SK-N-SH (cell line): ENCODE measurements at regions not wholly inside any gene's neighbourhood (a gene's known extent, or its start where the extent isn't known, plus 50 kb on each side); places are given as distances from the start of the nearest gene placed in this dataset.

Experiments used
- CTCF ChIA-PET: fragments of 300-600, 350-600 bp; formaldehyde crosslinking; extraction: SDS; loops from one replicate; lab custom pipeline; 2021; lab: Yijun Ruan, JAX
- POLR2A ChIA-PET: fragments of 350-600 bp; sonication (Branson Sonifier 250); formaldehyde crosslinking; extraction: SDS; loops from one replicate; lab custom pipeline; 2020; ENCODE audit warnings: antibody characterized with exemption, inconsistent platforms; lab: Yijun Ruan, JAX
- DNase-seq: peaks from one replicate; pipeline ENCODE4 v3.0.0; 2012
- H2AFZ ChIP-seq: fragments of 200-600 bp; sonication (generic); 2 replicates; pipeline ENCODE4 v1.8.1; 2016; ENCODE audit warnings: antibody characterized with exemption, mild to moderate bottlenecking, low read depth
- H3F3A ChIP-seq: fragments of 200-600 bp; sonication (generic); replicated peaks from 2 replicates; pipeline ENCODE3; 2016; ENCODE audit warnings: antibody characterized with exemption, mild to moderate bottlenecking; ENCODE audit not compliant: insufficient read depth
- H3K27ac ChIP-seq, 2 experiments: fragments of 200-500 bp in 1 of 2; fragments of 200-600 bp in 1 of 2; sonication (Bioruptor generic) in 1 of 2; sonication (generic), shearing (Covaris generic) in 1 of 2; 2 replicates each; pipeline versions ENCODE4 v1.5.1 to v1.6.1; 2014 to 2016; ENCODE audit warnings: low read depth in 2 of 2, inconsistent platforms in 1 of 2, low read length in 1 of 2, mild to moderate bottlenecking in 1 of 2, mixed read lengths in 1 of 2
- H3K27me3 ChIP-seq: fragments of 200-600 bp; sonication (generic), shearing (Covaris generic); 2 replicates; pipeline ENCODE4 v1.6.1; 2016; ENCODE audit warnings: mixed run types; ENCODE audit not compliant: insufficient read depth
- H3K36me3 ChIP-seq, 2 experiments: fragments of 200-500 bp in 1 of 2; fragments of 200-600 bp in 1 of 2; sonication (Bioruptor generic) in 1 of 2; sonication (generic) in 1 of 2; replicated peaks in 1 of 2; 2 replicates each; pipeline versions ENCODE3 to v1.5.1; 2014 to 2016; ENCODE audit warnings: low read length in 1 of 2, mild to moderate bottlenecking in 1 of 2; ENCODE audit not compliant: insufficient read depth in 2 of 2, control insufficient read depth in 1 of 2
- H3K4me1 ChIP-seq, 2 experiments: fragments of 200-500 bp in 1 of 2; fragments of 200-600 bp in 1 of 2; sonication (Bioruptor generic) in 1 of 2; sonication (generic), shearing (Covaris generic) in 1 of 2; 2 replicates each; pipeline versions ENCODE4 v1.5.1 to v1.6.1; 2014 to 2016; ENCODE audit warnings: low read depth in 1 of 2, low read length in 1 of 2, mixed run types in 1 of 2; ENCODE audit not compliant: insufficient read depth in 2 of 2, control insufficient read depth in 1 of 2
- H3K4me2 ChIP-seq: fragments of 200-600 bp; sonication (generic), shearing (Covaris generic); 2 replicates; pipeline ENCODE4 v1.6.1; 2017; ENCODE audit warnings: mixed run types
- H3K4me3 ChIP-seq, 2 experiments: fragments of 200-500 bp in 1 of 2; fragments of 200-600 bp in 1 of 2; sonication (Bioruptor generic) in 1 of 2; sonication (generic), shearing (Covaris generic) in 1 of 2; 2 replicates each; pipeline versions ENCODE4 v1.5.1 to v1.8.1; 2014 to 2016; ENCODE audit warnings: low read depth in 2 of 2, inconsistent platforms in 1 of 2, low read length in 1 of 2, mild to moderate bottlenecking in 1 of 2, mixed read lengths in 1 of 2, moderate library complexity in 1 of 2
- H3K79me2 ChIP-seq: fragments of 200-600 bp; sonication (generic); 2 replicates; pipeline ENCODE4 v1.8.1; 2017; ENCODE audit warnings: mild to moderate bottlenecking; ENCODE audit not compliant: insufficient read depth
- H3K9ac ChIP-seq: fragments of 200-600 bp; sonication (generic); 2 replicates; pipeline ENCODE4 v1.6.1; 2017; ENCODE audit warnings: mixed run types
- H3K9me2 ChIP-seq: fragments of 200-600 bp; sonication (generic); 2 replicates; pipeline ENCODE4 v1.6.1; 2017; ENCODE audit warnings: mixed run types
- H3K9me3 ChIP-seq: fragments of 200-600 bp; sonication (generic); 2 replicates; pipeline ENCODE4 v1.6.1; 2017; ENCODE audit warnings: mixed run types, mild to moderate bottlenecking, moderate library complexity
- H4K20me1 ChIP-seq: fragments of 200-600 bp; sonication (generic); 2 replicates; pipeline ENCODE4 v1.6.1; 2017; ENCODE audit warnings: mild to moderate bottlenecking, mixed run types; ENCODE audit not compliant: insufficient read depth
- CHD2 ChIP-seq: fragments of 150-350 bp; IDR thresholded peaks from 2 replicates; pipeline ENCODE4 v1.6.1; 2018; ENCODE audit warnings: low read length; ENCODE audit not compliant: partially characterized antibody
- EP300 ChIP-seq, 2 experiments: IDR thresholded peaks; 2 replicates each; pipeline versions ENCODE4 v1.4.0 to v1.6.1; 2012; ENCODE audit warnings: borderline replicate concordance in 1 of 2, low read depth in 1 of 2, low read length in 1 of 2
- EZH2phosphoT487 ChIP-seq: fragments of 200-600 bp; sonication (generic); IDR thresholded peaks from 2 replicates; pipeline ENCODE4 v1.6.1; 2017; ENCODE audit warnings: low read depth, mixed run types, mild to moderate bottlenecking, antibody characterized with exemption, moderate library complexity, borderline replicate concordance
- FOXM1 ChIP-seq: IDR thresholded peaks from 2 replicates; pipeline ENCODE4 v1.4.0; 2012; ENCODE audit warnings: low read depth, mild to moderate bottlenecking
- JUND ChIP-seq: IDR thresholded peaks from 2 replicates; pipeline ENCODE4 v1.4.0; 2012
- MEF2A ChIP-seq: IDR thresholded peaks from 2 replicates; pipeline ENCODE4 v1.4.0; 2012; ENCODE audit warnings: low read depth, borderline replicate concordance
- POLR2AphosphoS5 ChIP-seq: IDR thresholded peaks from 2 replicates; pipeline ENCODE4 v1.6.1; 2012; ENCODE audit warnings: low read depth, low read length
- RAD21 ChIP-seq: IDR thresholded peaks from 2 replicates; pipeline ENCODE4 v1.6.1; 2012; ENCODE audit warnings: mild to moderate bottlenecking, low read length
- RFX5 ChIP-seq: IDR thresholded peaks from 2 replicates; pipeline ENCODE4 v1.6.1; 2012; ENCODE audit warnings: mild to moderate bottlenecking, improper control_type of control experiment, low read length
- RXRA ChIP-seq: IDR thresholded peaks from 2 replicates; pipeline ENCODE4 v1.4.0; 2012; ENCODE audit warnings: low read depth, mild to moderate bottlenecking, borderline replicate concordance
- SMC3 ChIP-seq: IDR thresholded peaks from 2 replicates; pipeline ENCODE4 v1.6.1; 2012; ENCODE audit warnings: low read depth, low read length, improper control_type of control experiment
- TAF1 ChIP-seq: IDR thresholded peaks from 2 replicates; pipeline ENCODE4 v1.6.1; 2012; ENCODE audit warnings: low read depth, mild to moderate bottlenecking, low read length, moderate library complexity, borderline replicate concordance
- WGBS: methylation state at CpG from one replicate; pipeline ENCODE4 v1.1.6; 2017; ENCODE audit warnings: low lambda C conversion rate; 5-methylcytosine and 5-hydroxymethylcytosine counted together
- TF ChIP-seq, protein P1 (sequence below): fragments of 150-350 bp; IDR thresholded peaks from 2 replicates; pipeline ENCODE4 v1.6.1; 2016; ENCODE audit warnings: mild to moderate bottlenecking, low read depth, low read length
- TF ChIP-seq, protein P2 (sequence below): fragments of 150-350 bp; IDR thresholded peaks from 2 replicates; pipeline ENCODE4 v1.6.1; 2017; ENCODE audit warnings: antibody characterized with exemption, low read length, low read depth, borderline replicate concordance
- TF ChIP-seq, protein P3 (sequence below): IDR thresholded peaks from 2 replicates; pipeline ENCODE4 v1.4.0; 2012; ENCODE audit warnings: low read depth
- TF ChIP-seq, protein P4 (sequence below): fragments of 200-600 bp; sonication (generic); IDR thresholded peaks from 2 replicates; pipeline ENCODE4 v1.6.1; 2017; ENCODE audit warnings: antibody characterized with exemption, mild to moderate bottlenecking, moderate library complexity
- TF ChIP-seq, protein P5 (sequence below): IDR thresholded peaks from 2 replicates; pipeline ENCODE4; 2012
- TF ChIP-seq, protein P6 (sequence below): IDR thresholded peaks from 2 replicates; pipeline ENCODE4 v1.6.1; 2012; ENCODE audit warnings: mild to moderate bottlenecking, low read depth, low read length, moderate library complexity

- Histone ChIP-seq H3K9me3 (peaks cover 13% of the 10 kb centered on the region; the same call in 1 of the 2 replicates), H2AFZ (no peak overlapping the region), H3K4me3 (no peak overlapping the region), H3K4me2 (no peak overlapping the region), H3K9me2 (no peaks in the 10 kb centered on the region), H3F3A (no peaks in the 10 kb centered on the region), H3K9ac (no peak overlapping the region), H3K79me2 (no peaks in the 10 kb centered on the region), H3K27ac (no peak overlapping the region), H4K20me1 (no peaks in the 10 kb centered on the region), H3K27me3 (no peaks in the 10 kb centered on the region), H3K4me1 (peaks cover 0 to 3% of the 10 kb centered on the region in 2 experiments; a peak in 1 of 4 replicates), H3K36me3 (no peaks in the 10 kb centered on the region)
- CTCF ChIA-PET = interaction anchor here (1.0 to 1.6 kb wide), 3 partner anchors 10 to 137 kb away, joined by 3 to 5 read pairs (median 4); no protein-coding TSS in a partner anchor
- 93% methylated on average over 4 of the region's 4 CpGs for WGBS
- POLR2A ChIA-PET = no interaction called here
- DNase-seq = no peak
- TF ChIP-seq EZH2phosphoT487 (no peak), RAD21 (no peak), POLR2AphosphoS5 (no peak), FOXM1 (no peak), CHD2 (no peak), MEF2A (no peak), SMC3 (no peak), JUND (no peak), RFX5 (no peak)
- TF ChIP-seq, protein P1, sequence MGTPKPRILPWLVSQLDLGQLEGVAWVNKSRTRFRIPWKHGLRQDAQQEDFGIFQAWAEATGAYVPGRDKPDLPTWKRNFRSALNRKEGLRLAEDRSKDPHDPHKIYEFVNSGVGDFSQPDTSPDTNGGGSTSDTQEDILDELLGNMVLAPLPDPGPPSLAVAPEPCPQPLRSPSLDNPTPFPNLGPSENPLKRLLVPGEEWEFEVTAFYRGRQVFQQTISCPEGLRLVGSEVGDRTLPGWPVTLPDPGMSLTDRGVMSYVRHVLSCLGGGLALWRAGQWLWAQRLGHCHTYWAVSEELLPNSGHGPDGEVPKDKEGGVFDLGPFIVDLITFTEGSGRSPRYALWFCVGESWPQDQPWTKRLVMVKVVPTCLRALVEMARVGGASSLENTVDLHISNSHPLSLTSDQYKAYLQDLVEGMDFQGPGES = no peak
- TF ChIP-seq, protein P2, sequence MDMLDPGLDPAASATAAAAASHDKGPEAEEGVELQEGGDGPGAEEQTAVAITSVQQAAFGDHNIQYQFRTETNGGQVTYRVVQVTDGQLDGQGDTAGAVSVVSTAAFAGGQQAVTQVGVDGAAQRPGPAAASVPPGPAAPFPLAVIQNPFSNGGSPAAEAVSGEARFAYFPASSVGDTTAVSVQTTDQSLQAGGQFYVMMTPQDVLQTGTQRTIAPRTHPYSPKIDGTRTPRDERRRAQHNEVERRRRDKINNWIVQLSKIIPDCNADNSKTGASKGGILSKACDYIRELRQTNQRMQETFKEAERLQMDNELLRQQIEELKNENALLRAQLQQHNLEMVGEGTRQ = no peak
- TF ChIP-seq, protein P3, sequence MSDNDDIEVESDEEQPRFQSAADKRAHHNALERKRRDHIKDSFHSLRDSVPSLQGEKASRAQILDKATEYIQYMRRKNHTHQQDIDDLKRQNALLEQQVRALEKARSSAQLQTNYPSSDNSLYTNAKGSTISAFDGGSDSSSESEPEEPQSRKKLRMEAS = no peak
- TF ChIP-seq, protein P4, sequence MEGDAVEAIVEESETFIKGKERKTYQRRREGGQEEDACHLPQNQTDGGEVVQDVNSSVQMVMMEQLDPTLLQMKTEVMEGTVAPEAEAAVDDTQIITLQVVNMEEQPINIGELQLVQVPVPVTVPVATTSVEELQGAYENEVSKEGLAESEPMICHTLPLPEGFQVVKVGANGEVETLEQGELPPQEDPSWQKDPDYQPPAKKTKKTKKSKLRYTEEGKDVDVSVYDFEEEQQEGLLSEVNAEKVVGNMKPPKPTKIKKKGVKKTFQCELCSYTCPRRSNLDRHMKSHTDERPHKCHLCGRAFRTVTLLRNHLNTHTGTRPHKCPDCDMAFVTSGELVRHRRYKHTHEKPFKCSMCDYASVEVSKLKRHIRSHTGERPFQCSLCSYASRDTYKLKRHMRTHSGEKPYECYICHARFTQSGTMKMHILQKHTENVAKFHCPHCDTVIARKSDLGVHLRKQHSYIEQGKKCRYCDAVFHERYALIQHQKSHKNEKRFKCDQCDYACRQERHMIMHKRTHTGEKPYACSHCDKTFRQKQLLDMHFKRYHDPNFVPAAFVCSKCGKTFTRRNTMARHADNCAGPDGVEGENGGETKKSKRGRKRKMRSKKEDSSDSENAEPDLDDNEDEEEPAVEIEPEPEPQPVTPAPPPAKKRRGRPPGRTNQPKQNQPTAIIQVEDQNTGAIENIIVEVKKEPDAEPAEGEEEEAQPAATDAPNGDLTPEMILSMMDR = no peak
These were observed 62.0 kb upstream of the ST3GAL5 start for GRCh38 chr2:85950743-85951142.

DNA sequence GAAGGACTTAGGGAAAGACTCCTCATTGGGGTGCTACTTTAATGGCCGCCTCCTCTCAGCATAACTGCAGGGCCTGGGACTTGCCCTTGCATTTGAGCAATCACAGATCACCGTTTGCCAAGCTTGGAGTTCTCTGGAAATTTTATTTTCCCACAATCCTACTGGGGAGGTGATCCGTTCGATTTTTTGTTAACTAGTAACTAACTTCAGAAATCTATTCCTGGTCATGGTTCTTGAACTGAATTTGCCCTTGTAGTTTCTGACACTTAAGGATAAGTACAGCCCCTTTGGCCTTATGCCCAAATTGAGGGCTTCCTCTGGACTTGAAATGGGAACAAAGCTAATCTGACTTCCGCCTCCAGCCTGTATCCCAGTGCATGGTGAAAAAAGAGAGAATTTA lies 60.5 kb upstream of the ST3GAL5 start:
- POLR2A ChIA-PET = no interaction called here
- no peaks in the 10 kb centered on the region for H3K27me3 ChIP-seq
- H2AFZ ChIP-seq = no peak overlapping the region
- no peaks in the 10 kb centered on the region for H3F3A ChIP-seq
- no peaks in the 10 kb centered on the region for H3K79me2 ChIP-seq
- H3K9me3 ChIP-seq = peaks cover 13% of the 10 kb centered on the region; the same call in 1 of the 2 replicates
- H3K9me2 ChIP-seq = no peaks in the 10 kb centered on the region
- H4K20me1 ChIP-seq = no peaks in the 10 kb centered on the region
- no peak overlapping the region for H3K27ac ChIP-seq
- CTCF ChIA-PET = interaction anchor here (1.0 to 1.6 kb wide), 3 partner anchors 60 to 135 kb away, joined by 4 read pairs; no protein-coding TSS in a partner anchor
- WGBS = 68% methylated on average over 5 of the region's 5 CpGs
- no peak for DNase-seq
- H3K4me2 ChIP-seq = no peak overlapping the region
- H3K4me3 ChIP-seq = no peak overlapping the region
- no peaks in the 10 kb centered on the region for H3K36me3 ChIP-seq
- no peak overlapping the region for H3K9ac ChIP-seq
- peaks cover 0 to 3% of the 10 kb centered on the region in 2 experiments; a peak in 1 of 4 replicates for H3K4me1 ChIP-seq
- TF ChIP-seq, protein P5, sequence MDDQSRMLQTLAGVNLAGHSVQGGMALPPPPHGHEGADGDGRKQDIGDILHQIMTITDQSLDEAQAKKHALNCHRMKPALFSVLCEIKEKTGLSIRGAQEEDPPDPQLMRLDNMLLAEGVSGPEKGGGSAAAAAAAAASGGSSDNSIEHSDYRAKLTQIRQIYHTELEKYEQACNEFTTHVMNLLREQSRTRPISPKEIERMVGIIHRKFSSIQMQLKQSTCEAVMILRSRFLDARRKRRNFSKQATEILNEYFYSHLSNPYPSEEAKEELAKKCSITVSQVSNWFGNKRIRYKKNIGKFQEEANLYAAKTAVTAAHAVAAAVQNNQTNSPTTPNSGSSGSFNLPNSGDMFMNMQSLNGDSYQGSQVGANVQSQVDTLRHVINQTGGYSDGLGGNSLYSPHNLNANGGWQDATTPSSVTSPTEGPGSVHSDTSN = no peak
- TF ChIP-seq TAF1 (no peak), FOXM1 (no peak), RAD21 (no peak), JUND (no peak), EP300 (IDR thresholded peaks at IDR 0.05; ENCODE audit: borderline replicate concordance in 1 of 2, low read depth in 1 of 2, low read length in 1 of 2) (no peak), RXRA (no peak)
- TF ChIP-seq, protein P6, sequence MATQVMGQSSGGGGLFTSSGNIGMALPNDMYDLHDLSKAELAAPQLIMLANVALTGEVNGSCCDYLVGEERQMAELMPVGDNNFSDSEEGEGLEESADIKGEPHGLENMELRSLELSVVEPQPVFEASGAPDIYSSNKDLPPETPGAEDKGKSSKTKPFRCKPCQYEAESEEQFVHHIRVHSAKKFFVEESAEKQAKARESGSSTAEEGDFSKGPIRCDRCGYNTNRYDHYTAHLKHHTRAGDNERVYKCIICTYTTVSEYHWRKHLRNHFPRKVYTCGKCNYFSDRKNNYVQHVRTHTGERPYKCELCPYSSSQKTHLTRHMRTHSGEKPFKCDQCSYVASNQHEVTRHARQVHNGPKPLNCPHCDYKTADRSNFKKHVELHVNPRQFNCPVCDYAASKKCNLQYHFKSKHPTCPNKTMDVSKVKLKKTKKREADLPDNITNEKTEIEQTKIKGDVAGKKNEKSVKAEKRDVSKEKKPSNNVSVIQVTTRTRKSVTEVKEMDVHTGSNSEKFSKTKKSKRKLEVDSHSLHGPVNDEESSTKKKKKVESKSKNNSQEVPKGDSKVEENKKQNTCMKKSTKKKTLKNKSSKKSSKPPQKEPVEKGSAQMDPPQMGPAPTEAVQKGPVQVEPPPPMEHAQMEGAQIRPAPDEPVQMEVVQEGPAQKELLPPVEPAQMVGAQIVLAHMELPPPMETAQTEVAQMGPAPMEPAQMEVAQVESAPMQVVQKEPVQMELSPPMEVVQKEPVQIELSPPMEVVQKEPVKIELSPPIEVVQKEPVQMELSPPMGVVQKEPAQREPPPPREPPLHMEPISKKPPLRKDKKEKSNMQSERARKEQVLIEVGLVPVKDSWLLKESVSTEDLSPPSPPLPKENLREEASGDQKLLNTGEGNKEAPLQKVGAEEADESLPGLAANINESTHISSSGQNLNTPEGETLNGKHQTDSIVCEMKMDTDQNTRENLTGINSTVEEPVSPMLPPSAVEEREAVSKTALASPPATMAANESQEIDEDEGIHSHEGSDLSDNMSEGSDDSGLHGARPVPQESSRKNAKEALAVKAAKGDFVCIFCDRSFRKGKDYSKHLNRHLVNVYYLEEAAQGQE = no peak
- TF ChIP-seq, protein P3 = no peak
